ENCODE measurements at regions not wholly inside any gene's neighbourhood (a gene's known extent, or its start where the extent isn't known, plus 50 kb on each side); places are given as distances from the start of the nearest gene placed in this dataset.

- TF ChIP-seq, protein P1, sequence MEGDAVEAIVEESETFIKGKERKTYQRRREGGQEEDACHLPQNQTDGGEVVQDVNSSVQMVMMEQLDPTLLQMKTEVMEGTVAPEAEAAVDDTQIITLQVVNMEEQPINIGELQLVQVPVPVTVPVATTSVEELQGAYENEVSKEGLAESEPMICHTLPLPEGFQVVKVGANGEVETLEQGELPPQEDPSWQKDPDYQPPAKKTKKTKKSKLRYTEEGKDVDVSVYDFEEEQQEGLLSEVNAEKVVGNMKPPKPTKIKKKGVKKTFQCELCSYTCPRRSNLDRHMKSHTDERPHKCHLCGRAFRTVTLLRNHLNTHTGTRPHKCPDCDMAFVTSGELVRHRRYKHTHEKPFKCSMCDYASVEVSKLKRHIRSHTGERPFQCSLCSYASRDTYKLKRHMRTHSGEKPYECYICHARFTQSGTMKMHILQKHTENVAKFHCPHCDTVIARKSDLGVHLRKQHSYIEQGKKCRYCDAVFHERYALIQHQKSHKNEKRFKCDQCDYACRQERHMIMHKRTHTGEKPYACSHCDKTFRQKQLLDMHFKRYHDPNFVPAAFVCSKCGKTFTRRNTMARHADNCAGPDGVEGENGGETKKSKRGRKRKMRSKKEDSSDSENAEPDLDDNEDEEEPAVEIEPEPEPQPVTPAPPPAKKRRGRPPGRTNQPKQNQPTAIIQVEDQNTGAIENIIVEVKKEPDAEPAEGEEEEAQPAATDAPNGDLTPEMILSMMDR (IDR thresholded peaks at IDR 0.05): no peak
- TF ChIP-seq POLR2A (IDR thresholded peaks at IDR 0.05): no peak
Observed at GRCh38 chr9:38342096-38342495, 50.4 kb upstream of the ALDH1B1 start.

All from breast epithelium (tissue), 3 donors.